ENCODE measurements at regions not wholly inside any gene's neighbourhood (a gene's known extent, or its start where the extent isn't known, plus 50 kb on each side); places are given as distances from the start of the nearest gene placed in this dataset.

GRCh38 chr14:38481952-38482678 lies 226.2 kb upstream of the CLEC14A start:
- H3K36me3 ChIP-seq (replicated peaks in 1 of 2; ENCODE audit: control insufficient read depth in 1 of 2, insufficient read depth in 2 of 2, low read length in 2 of 2): no peaks in the 10 kb centered on the region
- H3K79me2 ChIP-seq (ENCODE audit: insufficient read depth, low read length): no peaks in the 10 kb centered on the region
- H3K27me3 ChIP-seq (ENCODE audit: control insufficient read depth in 1 of 2, insufficient read depth in 2 of 2, low read length in 2 of 2): no peaks in the 10 kb centered on the region
- FAIRE-seq: no peak
- no peaks in the 10 kb centered on the region for H3K4me1 ChIP-seq (ENCODE audit: insufficient read depth, low read length)
- peaks cover 84% of the 10 kb centered on the region for H3K9me3 ChIP-seq (ENCODE audit: low read length)
- peak; percentile 41; the same call in 2 of the 3 replicates for ATAC-seq
- no peak overlapping the region for H3K4me2 ChIP-seq (ENCODE audit: low read depth, low read length)
- intact Hi-C loops (cut with micrococcal nuclease; ENCODE audit: unreplicated experiment): no loop called here
- 0% methylated on average over 2 of the region's 2 CpGs for WGBS (ENCODE audit: low lambda C conversion rate)
- H4K20me1 ChIP-seq (ENCODE audit: insufficient read depth, low read length): no peaks in the 10 kb centered on the region
- ChIA-PET CTCF (ENCODE audit: low intra/inter-chr PET ratio, low total read pairs) (no interaction called here), POLR2A (no interaction called here)
- no TSS peak for BruUV-seq (replicated peaks)
- H3K4me3 ChIP-seq (replicated peaks in 1 of 3; ENCODE audit: insufficient read depth in 1 of 3, low read depth in 2 of 3, low read length in 3 of 3): no peak overlapping the region
- no peak overlapping the region for H3K27ac ChIP-seq (ENCODE audit: extremely low read length, insufficient read depth, low read length)
- no peak for DNase-seq (ENCODE audit: low spot score)
- in situ Hi-C loops (cut with HindIII; ENCODE audit: extremely low pct_ligation_motif_present, low pct_unique_long_range_greater_than_20kb): no loop called here
- no peak overlapping the region for H3K9ac ChIP-seq (ENCODE audit: insufficient read depth, low read depth, low read length)
- H2AFZ ChIP-seq (ENCODE audit: low read length): no peak overlapping the region
- TF ChIP-seq, protein P1, sequence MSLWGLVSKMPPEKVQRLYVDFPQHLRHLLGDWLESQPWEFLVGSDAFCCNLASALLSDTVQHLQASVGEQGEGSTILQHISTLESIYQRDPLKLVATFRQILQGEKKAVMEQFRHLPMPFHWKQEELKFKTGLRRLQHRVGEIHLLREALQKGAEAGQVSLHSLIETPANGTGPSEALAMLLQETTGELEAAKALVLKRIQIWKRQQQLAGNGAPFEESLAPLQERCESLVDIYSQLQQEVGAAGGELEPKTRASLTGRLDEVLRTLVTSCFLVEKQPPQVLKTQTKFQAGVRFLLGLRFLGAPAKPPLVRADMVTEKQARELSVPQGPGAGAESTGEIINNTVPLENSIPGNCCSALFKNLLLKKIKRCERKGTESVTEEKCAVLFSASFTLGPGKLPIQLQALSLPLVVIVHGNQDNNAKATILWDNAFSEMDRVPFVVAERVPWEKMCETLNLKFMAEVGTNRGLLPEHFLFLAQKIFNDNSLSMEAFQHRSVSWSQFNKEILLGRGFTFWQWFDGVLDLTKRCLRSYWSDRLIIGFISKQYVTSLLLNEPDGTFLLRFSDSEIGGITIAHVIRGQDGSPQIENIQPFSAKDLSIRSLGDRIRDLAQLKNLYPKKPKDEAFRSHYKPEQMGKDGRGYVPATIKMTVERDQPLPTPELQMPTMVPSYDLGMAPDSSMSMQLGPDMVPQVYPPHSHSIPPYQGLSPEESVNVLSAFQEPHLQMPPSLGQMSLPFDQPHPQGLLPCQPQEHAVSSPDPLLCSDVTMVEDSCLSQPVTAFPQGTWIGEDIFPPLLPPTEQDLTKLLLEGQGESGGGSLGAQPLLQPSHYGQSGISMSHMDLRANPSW (CRISPR knock-in tag; IDR thresholded peaks at IDR 0.05; ENCODE audit: borderline replicate concordance): no peak
- TF ChIP-seq ZNF746 (CRISPR knock-in tag; IDR thresholded peaks at IDR 0.05): no peak
- TF ChIP-seq MAFK (conservative IDR thresholded peaks at IDR 0.05 in 1 of 2, IDR thresholded peaks at IDR 0.05 in 1 of 2; ENCODE audit: low read length in 2 of 2): peak; percentile 69 to 76
- TF ChIP-seq KDM2A (CRISPR knock-in tag; IDR thresholded peaks at IDR 0.05; ENCODE audit: borderline replicate concordance, low read depth): no peak
- TF ChIP-seq, protein P2, sequence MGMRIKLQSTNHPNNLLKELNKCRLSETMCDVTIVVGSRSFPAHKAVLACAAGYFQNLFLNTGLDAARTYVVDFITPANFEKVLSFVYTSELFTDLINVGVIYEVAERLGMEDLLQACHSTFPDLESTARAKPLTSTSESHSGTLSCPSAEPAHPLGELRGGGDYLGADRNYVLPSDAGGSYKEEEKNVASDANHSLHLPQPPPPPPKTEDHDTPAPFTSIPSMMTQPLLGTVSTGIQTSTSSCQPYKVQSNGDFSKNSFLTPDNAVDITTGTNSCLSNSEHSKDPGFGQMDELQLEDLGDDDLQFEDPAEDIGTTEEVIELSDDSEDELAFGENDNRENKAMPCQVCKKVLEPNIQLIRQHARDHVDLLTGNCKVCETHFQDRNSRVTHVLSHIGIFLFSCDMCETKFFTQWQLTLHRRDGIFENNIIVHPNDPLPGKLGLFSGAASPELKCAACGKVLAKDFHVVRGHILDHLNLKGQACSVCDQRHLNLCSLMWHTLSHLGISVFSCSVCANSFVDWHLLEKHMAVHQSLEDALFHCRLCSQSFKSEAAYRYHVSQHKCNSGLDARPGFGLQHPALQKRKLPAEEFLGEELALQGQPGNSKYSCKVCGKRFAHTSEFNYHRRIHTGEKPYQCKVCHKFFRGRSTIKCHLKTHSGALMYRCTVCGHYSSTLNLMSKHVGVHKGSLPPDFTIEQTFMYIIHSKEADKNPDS (CRISPR knock-in tag; IDR thresholded peaks at IDR 0.05): no peak
- TF ChIP-seq, protein P3, sequence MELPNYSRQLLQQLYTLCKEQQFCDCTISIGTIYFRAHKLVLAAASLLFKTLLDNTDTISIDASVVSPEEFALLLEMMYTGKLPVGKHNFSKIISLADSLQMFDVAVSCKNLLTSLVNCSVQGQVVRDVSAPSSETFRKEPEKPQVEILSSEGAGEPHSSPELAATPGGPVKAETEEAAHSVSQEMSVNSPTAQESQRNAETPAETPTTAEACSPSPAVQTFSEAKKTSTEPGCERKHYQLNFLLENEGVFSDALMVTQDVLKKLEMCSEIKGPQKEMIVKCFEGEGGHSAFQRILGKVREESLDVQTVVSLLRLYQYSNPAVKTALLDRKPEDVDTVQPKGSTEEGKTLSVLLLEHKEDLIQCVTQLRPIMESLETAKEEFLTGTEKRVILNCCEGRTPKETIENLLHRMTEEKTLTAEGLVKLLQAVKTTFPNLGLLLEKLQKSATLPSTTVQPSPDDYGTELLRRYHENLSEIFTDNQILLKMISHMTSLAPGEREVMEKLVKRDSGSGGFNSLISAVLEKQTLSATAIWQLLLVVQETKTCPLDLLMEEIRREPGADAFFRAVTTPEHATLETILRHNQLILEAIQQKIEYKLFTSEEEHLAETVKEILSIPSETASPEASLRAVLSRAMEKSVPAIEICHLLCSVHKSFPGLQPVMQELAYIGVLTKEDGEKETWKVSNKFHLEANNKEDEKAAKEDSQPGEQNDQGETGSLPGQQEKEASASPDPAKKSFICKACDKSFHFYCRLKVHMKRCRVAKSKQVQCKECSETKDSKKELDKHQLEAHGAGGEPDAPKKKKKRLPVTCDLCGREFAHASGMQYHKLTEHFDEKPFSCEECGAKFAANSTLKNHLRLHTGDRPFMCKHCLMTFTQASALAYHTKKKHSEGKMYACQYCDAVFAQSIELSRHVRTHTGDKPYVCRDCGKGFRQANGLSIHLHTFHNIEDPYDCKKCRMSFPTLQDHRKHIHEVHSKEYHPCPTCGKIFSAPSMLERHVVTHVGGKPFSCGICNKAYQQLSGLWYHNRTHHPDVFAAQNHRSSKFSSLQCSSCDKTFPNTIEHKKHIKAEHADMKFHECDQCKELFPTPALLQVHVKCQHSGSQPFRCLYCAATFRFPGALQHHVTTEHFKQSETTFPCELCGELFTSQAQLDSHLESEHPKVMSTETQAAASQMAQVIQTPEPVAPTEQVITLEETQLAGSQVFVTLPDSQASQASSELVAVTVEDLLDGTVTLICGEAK (IDR thresholded peaks at IDR 0.05): no peak
- TF ChIP-seq, protein P3 (CRISPR knock-in tag; IDR thresholded peaks at IDR 0.05): no peak

Measured in HepG2 (cell line).